ENCODE measurements at regions not wholly inside any gene's neighbourhood (a gene's known extent, or its start where the extent isn't known, plus 50 kb on each side); places are given as distances from the start of the nearest gene placed in this dataset.

DNA sequence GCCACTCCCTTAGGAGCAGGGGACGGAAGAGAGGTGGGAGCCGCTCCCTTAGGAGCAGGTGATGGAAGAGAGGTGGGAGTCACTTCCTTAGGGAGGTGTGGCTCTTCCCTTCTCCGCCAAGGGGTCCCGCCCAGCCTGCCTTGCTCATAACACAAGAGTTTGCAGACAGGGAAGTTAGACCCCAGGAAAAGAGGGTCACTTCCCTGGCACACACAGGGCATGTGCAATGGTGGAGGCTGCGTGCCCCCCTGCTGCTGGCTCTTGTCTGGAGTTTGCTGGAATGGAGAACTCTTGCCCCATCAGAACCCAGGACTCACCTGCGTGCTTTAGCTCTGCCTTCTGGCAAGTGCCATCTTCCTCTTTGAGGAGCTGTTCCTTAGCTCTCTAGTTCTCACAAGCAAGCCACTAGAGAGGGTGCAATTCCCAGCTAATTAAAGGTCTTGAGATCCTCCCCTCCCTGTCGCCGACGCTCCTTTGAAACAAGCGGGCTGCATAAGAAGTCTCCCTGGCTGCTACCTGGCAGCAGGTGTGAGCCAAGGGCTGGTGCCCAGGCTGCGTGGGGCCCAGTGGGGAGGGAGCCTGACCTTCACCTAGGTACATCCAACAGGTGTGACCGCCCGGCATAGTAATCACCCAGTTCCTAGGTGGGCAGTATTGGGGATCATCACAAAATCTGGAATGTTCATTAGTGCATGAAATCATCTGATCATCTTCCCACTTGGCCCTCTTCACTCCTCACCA, 281.6 kb downstream of the ZNF536 start:
- no peaks in the 10 kb centered on the region for H3K27me3 ChIP-seq (ENCODE audit: control insufficient read depth, insufficient read depth, low read length)

DNA sequence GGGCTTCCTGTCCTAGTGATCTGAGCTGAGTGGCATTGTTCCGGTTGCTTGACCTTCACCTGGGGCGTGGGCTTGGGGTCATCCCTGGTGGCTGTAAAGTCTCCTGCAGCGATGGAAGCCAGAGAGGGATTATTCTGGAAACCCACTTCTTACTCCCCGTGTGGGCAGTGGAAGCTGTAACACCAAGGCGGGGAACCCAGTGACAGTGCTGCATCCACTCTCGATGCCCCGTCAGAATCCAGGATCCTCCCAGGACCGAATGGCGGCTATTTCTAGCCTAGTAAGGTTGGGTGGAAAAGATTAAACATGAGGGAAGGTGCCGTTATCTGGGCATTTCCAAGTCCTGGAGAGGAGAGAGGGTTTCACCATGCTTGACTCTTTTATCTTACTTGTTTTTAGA, 280.6 kb downstream of the ZNF536 start:
- Histone ChIP-seq H3K4me3 (ENCODE audit: low read depth, low read length) (no peak overlapping the region), H3K27me3 (ENCODE audit: control insufficient read depth, insufficient read depth, low read length) (no peaks in the 10 kb centered on the region), H3K36me3 (ENCODE audit: control insufficient read depth, insufficient read depth, low read length) (no peaks in the 10 kb centered on the region)
- TF ChIP-seq, protein P1, sequence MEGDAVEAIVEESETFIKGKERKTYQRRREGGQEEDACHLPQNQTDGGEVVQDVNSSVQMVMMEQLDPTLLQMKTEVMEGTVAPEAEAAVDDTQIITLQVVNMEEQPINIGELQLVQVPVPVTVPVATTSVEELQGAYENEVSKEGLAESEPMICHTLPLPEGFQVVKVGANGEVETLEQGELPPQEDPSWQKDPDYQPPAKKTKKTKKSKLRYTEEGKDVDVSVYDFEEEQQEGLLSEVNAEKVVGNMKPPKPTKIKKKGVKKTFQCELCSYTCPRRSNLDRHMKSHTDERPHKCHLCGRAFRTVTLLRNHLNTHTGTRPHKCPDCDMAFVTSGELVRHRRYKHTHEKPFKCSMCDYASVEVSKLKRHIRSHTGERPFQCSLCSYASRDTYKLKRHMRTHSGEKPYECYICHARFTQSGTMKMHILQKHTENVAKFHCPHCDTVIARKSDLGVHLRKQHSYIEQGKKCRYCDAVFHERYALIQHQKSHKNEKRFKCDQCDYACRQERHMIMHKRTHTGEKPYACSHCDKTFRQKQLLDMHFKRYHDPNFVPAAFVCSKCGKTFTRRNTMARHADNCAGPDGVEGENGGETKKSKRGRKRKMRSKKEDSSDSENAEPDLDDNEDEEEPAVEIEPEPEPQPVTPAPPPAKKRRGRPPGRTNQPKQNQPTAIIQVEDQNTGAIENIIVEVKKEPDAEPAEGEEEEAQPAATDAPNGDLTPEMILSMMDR (IDR thresholded peaks at IDR 0.05; ENCODE audit: insufficient read depth, low read length, poor library complexity, severe bottlenecking) = no peak
- no peak for DNase-seq (ENCODE audit: low read depth)

More for the DNA sequence above, 281.6 kb downstream of the ZNF536 start:
- no peak for DNase-seq (ENCODE audit: low read depth)
- no peak overlapping the region for H3K4me3 ChIP-seq (ENCODE audit: low read depth, low read length)
- TF ChIP-seq, protein P1 (IDR thresholded peaks at IDR 0.05; ENCODE audit: insufficient read depth, low read length, poor library complexity, severe bottlenecking) = no peak
- no peaks in the 10 kb centered on the region for H3K36me3 ChIP-seq (ENCODE audit: control insufficient read depth, insufficient read depth, low read length)

DNA sequence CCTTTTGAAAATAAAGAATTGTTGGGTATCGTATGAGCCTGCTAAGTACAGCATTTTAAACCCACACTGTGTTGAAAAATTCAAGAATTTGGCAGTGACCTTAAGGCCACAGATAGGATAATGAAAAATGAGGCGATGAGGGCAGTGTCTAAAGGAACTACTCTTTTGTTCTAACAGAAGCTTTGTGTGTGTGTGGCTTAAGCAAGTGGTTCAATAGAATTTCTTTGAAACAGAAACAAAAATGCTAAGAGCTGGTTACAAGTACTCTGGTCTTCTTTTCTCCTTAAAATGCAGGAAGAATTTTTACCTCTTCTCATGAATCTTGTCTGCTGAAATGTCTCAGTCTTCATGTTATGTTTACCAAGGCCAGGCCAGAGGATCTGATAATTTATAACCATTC, 279.5 kb downstream of the ZNF536 start:
- DNase-seq (ENCODE audit: low read depth) = no peak
- Histone ChIP-seq H3K36me3 (ENCODE audit: control insufficient read depth, insufficient read depth, low read length) (no peaks in the 10 kb centered on the region), H3K4me3 (ENCODE audit: low read depth, low read length) (no peak overlapping the region), H3K27me3 (ENCODE audit: control insufficient read depth, insufficient read depth, low read length) (no peaks in the 10 kb centered on the region)
- TF ChIP-seq, protein P1 (IDR thresholded peaks at IDR 0.05; ENCODE audit: insufficient read depth, low read length, poor library complexity, severe bottlenecking) = no peak

DNA sequence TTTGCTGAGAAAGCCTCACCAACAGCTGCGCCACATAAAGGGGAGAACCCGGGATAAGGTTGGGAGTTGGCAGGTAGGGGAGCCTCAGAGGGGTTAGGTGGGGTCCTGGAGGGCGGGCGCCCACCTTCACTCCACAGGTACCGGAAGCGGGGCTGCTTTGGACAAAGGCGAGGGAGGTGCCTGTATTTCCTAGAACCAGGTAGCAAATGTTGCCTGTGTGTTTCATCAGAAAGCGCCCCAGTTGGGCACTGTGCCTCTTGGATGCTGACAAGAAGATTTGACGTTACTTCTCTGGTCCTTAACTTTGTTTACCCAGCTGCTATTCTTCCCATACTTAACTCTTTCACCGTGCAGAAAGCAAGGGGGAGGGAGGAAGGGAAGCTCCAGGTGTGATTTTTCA, 278.9 kb downstream of the ZNF536 start:
- TF ChIP-seq, protein P1 (IDR thresholded peaks at IDR 0.05; ENCODE audit: insufficient read depth, low read length, poor library complexity, severe bottlenecking) = no peak
- Histone ChIP-seq H3K4me3 (ENCODE audit: low read depth, low read length) (no peak overlapping the region), H3K27me3 (ENCODE audit: control insufficient read depth, insufficient read depth, low read length) (no peaks in the 10 kb centered on the region), H3K36me3 (ENCODE audit: control insufficient read depth, insufficient read depth, low read length) (no peaks in the 10 kb centered on the region)
- DNase-seq (ENCODE audit: low read depth) = no peak

DNA sequence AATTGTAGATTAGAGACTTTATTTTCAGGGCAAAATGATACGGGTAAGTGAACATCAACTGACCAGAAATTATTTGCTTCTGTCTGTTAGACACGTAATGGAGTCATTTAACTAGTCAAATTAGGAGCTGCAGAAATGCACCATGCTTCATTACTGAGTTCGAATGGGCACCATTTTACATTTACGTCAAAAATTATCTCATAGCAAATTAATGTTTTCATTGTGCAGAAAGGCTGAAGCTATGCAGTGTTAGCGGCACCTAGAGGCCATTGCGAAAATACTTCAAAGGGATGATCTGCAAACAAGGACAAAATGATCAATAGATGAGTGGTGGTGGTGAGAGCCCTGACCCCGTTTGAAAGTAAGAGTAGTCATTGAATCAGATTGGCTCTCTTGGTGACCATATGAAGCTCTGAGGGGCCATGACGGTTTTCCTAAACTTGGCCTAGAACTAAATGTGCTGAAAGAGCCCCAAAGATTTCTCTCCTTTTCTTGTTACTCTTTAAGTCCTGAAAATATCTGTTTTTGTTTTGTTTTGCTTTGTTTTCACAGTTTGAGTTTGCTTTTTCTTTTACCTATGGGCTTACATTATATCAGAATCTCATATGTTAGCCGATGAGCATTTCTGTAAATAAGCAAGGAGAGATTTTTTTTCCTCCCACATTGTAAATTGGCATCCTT, 277.9 kb downstream of the ZNF536 start:
- no peak for DNase-seq (ENCODE audit: low read depth)
- no peaks in the 10 kb centered on the region for H3K27me3 ChIP-seq (ENCODE audit: control insufficient read depth, insufficient read depth, low read length)
- TF ChIP-seq, protein P1 (IDR thresholded peaks at IDR 0.05; ENCODE audit: insufficient read depth, low read length, poor library complexity, severe bottlenecking) = peak; percentile 82
- H3K4me3 ChIP-seq (ENCODE audit: low read depth, low read length) = no peak overlapping the region
- no peaks in the 10 kb centered on the region for H3K36me3 ChIP-seq (ENCODE audit: control insufficient read depth, insufficient read depth, low read length)

All from kidney epithelial cell (primary cell).